ENCODE measurements at regions not wholly inside any gene's neighbourhood (a gene's known extent, or its start where the extent isn't known, plus 50 kb on each side); places are given as distances from the start of the nearest gene placed in this dataset.

- DNase-seq: no peak
- no peaks in the 10 kb centered on the region for H3K9me3 Mint-ChIP-seq
- TF ChIP-seq CTCF (IDR thresholded peaks at IDR 0.05): no peak
- H3K27me3 Mint-ChIP-seq (ENCODE audit: low read depth, poor library complexity): peaks cover 6% of the 10 kb centered on the region
- no peaks in the 10 kb centered on the region for H3K4me1 Mint-ChIP-seq
- no peak overlapping the region for H3K4me3 Mint-ChIP-seq
- H3K27ac Mint-ChIP-seq: no peak overlapping the region
- no peaks in the 10 kb centered on the region for H3K36me3 Mint-ChIP-seq (ENCODE audit: low read depth)
Observed at GRCh38 chr10:60717852-60718251, 60.4 kb upstream of the CDK1 start.

GRCh38 chr10:60714233-60714632, 64.0 kb upstream of the CDK1 start:
- Mint-ChIP-seq H3K36me3 (ENCODE audit: low read depth) (no peaks in the 10 kb centered on the region), H3K4me3 (no peak overlapping the region), H3K27ac (no peak overlapping the region), H3K4me1 (no peaks in the 10 kb centered on the region), H3K9me3 (no peaks in the 10 kb centered on the region), H3K27me3 (ENCODE audit: low read depth, poor library complexity) (peaks cover 3% of the 10 kb centered on the region)
- no peak for DNase-seq
- no peak for TF ChIP-seq CTCF (IDR thresholded peaks at IDR 0.05)

- DNase-seq: no peak
- Mint-ChIP-seq H3K4me3 (no peak overlapping the region), H3K27me3 (ENCODE audit: low read depth, poor library complexity) (peaks cover 3% of the 10 kb centered on the region), H3K27ac (no peak overlapping the region), H3K4me1 (no peaks in the 10 kb centered on the region), H3K36me3 (ENCODE audit: low read depth) (no peaks in the 10 kb centered on the region), H3K9me3 (peaks cover 2% of the 10 kb centered on the region)
- no peak for TF ChIP-seq CTCF (IDR thresholded peaks at IDR 0.05)
Observed at GRCh38 chr10:60711496-60711895, 66.8 kb upstream of the CDK1 start.

- Mint-ChIP-seq H3K4me1 (no peaks in the 10 kb centered on the region), H3K27ac (no peak overlapping the region), H3K9me3 (peaks cover 8% of the 10 kb centered on the region), H3K4me3 (no peak overlapping the region), H3K27me3 (ENCODE audit: low read depth, poor library complexity) (peaks cover 3% of the 10 kb centered on the region), H3K36me3 (ENCODE audit: low read depth) (no peaks in the 10 kb centered on the region)
- no peak for TF ChIP-seq CTCF (IDR thresholded peaks at IDR 0.05)
- no peak for DNase-seq
Observed at GRCh38 chr10:60710041-60710440, 68.2 kb upstream of the CDK1 start.

- H3K4me1 Mint-ChIP-seq: peaks cover 5% of the 10 kb centered on the region
- peaks cover 2% of the 10 kb centered on the region for H3K27me3 Mint-ChIP-seq (ENCODE audit: low read depth, poor library complexity)
- TF ChIP-seq CTCF (IDR thresholded peaks at IDR 0.05): no peak
- peaks cover 8% of the 10 kb centered on the region for H3K9me3 Mint-ChIP-seq
- no peak for DNase-seq
- H3K27ac Mint-ChIP-seq: no peak overlapping the region
- no peaks in the 10 kb centered on the region for H3K36me3 Mint-ChIP-seq (ENCODE audit: low read depth)
- no peak overlapping the region for H3K4me3 Mint-ChIP-seq
Observed at GRCh38 chr10:60708666-60709065, 69.6 kb upstream of the CDK1 start.

- TF ChIP-seq CTCF (IDR thresholded peaks at IDR 0.05): no peak
- no peak overlapping the region for H3K4me3 Mint-ChIP-seq
- no peaks in the 10 kb centered on the region for H3K27me3 Mint-ChIP-seq (ENCODE audit: low read depth, poor library complexity)
- no peak overlapping the region for H3K27ac Mint-ChIP-seq
- no peak for DNase-seq
- H3K36me3 Mint-ChIP-seq (ENCODE audit: low read depth): no peaks in the 10 kb centered on the region
- H3K9me3 Mint-ChIP-seq: peaks cover 8% of the 10 kb centered on the region
- H3K4me1 Mint-ChIP-seq: peaks cover 5% of the 10 kb centered on the region
Observed at GRCh38 chr10:60707841-60708240, 70.4 kb upstream of the CDK1 start.

All from nephron progenitor cell (in vitro differentiated cells).